IPS-18c (cell line): ENCODE measurements at regions not wholly inside any gene's neighbourhood (a gene's known extent, or its start where the extent isn't known, plus 50 kb on each side); places are given as distances from the start of the nearest gene placed in this dataset.

Experiments
- H3K4me3 ChIP-seq: 2 replicates; pipeline ENCODE4 v1.7.0; 2013; ENCODE audit warnings: low read depth, mild to moderate bottlenecking, low read length, moderate library complexity; ENCODE audit not compliant: insufficient read depth
- H3K9me3 ChIP-seq: one replicate; pipeline ENCODE4 v1.6.1; 2013; ENCODE audit warnings: mild to moderate bottlenecking, low read length, moderate library complexity; ENCODE audit not compliant: control insufficient read depth, insufficient read depth

- Histone ChIP-seq H3K9me3 (peaks cover 2% of the 10 kb centered on the region), H3K4me3 (no peak overlapping the region)
Observed at GRCh38 chr5:124456249-124456648, 290.2 kb downstream of the ZNF608 start.

- peaks cover 2% of the 10 kb centered on the region for H3K9me3 ChIP-seq
- H3K4me3 ChIP-seq, result no peak overlapping the region
Observed at GRCh38 chr5:124454081-124454480, 292.4 kb downstream of the ZNF608 start.

GRCh38 chr5:124453221-124454051 lies 293.0 kb downstream of the ZNF608 start:
- Histone ChIP-seq H3K4me3 (no peak overlapping the region), H3K9me3 (no peaks in the 10 kb centered on the region)

DNA sequence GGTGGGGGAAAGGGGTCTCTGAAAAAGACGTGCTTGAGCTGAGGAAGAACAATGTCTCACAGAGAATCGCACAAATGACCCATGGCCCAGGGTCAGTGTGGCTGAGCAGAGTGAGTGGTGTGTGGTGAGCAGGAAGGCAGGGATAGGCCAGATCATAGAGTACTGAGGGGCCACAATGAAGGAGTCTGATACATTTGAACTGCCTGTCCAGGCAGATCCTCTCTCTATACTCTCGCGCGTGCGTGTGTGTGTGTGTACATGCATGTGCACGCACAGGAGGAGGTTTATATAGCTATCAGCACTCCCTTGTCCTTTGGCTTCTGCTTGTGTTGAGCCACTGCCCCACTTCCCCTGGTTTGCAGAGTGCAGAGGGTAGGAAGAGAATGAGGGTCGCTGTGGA lies 294.0 kb downstream of the ZNF608 start:
- no peak overlapping the region for H3K4me3 ChIP-seq

GRCh38 chr5:124451721-124452383 lies 294.6 kb downstream of the ZNF608 start:
- H3K4me3 ChIP-seq, result no peak overlapping the region
- no peaks in the 10 kb centered on the region for H3K9me3 ChIP-seq

More for the DNA sequence above, 294.0 kb downstream of the ZNF608 start:
- H3K9me3 ChIP-seq, result no peaks in the 10 kb centered on the region

DNA sequence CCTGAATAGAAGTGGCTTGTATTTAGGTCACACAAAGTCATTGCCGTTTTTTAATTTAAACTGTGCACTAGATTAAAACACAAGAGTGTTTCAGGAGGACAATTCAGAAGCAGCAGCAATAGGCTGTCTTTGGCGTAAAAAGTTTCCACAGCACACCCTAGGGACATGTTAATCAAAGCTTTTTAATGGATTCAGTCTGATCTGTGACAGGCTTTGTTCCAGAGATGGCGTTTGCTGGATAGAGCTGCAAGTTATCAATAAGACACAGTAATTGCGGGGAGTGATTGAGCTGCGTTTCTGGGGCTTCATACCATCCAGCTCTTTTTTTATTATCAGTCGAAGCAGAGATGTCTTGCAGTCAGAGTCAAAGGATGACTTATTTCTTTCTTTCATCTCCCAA lies 300.3 kb downstream of the ZNF608 start:
- H3K9me3 ChIP-seq, result no peaks in the 10 kb centered on the region
- H3K4me3 ChIP-seq, result no peak overlapping the region

- Histone ChIP-seq H3K4me3 (no peak overlapping the region), H3K9me3 (no peaks in the 10 kb centered on the region)
Observed at GRCh38 chr5:124445070-124445619, 301.3 kb downstream of the ZNF608 start.

- H3K9me3 ChIP-seq, result no peaks in the 10 kb centered on the region
- no peak overlapping the region for H3K4me3 ChIP-seq
Observed at GRCh38 chr5:124444147-124444775, 302.2 kb downstream of the ZNF608 start.

- Histone ChIP-seq H3K4me3 (no peak overlapping the region), H3K9me3 (no peaks in the 10 kb centered on the region)
Observed at GRCh38 chr5:124440471-124440870, 306.0 kb downstream of the ZNF608 start.

DNA sequence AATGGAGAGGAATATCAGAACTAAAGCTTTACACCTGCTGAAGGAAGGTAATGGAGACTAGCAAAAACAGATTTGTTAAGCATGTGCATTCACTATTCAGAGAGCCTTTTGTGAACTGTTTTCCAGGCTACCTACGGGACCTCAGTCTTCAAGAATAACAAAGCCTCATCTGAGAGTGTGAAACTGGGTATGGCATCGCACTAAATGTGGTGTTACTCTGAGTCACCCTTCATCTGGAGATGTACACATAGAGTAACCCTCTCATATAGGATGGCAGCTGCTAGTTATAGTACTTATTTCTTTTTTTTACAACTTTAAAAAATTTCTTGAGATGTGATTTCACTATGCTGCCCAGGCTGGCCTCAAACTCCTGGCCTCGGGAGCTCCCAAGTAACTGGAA lies 306.8 kb downstream of the ZNF608 start:
- Histone ChIP-seq H3K9me3 (no peaks in the 10 kb centered on the region), H3K4me3 (no peak overlapping the region)

GRCh38 chr5:124438903-124439281 lies 307.5 kb downstream of the ZNF608 start:
- Histone ChIP-seq H3K9me3 (no peaks in the 10 kb centered on the region), H3K4me3 (no peak overlapping the region)

DNA sequence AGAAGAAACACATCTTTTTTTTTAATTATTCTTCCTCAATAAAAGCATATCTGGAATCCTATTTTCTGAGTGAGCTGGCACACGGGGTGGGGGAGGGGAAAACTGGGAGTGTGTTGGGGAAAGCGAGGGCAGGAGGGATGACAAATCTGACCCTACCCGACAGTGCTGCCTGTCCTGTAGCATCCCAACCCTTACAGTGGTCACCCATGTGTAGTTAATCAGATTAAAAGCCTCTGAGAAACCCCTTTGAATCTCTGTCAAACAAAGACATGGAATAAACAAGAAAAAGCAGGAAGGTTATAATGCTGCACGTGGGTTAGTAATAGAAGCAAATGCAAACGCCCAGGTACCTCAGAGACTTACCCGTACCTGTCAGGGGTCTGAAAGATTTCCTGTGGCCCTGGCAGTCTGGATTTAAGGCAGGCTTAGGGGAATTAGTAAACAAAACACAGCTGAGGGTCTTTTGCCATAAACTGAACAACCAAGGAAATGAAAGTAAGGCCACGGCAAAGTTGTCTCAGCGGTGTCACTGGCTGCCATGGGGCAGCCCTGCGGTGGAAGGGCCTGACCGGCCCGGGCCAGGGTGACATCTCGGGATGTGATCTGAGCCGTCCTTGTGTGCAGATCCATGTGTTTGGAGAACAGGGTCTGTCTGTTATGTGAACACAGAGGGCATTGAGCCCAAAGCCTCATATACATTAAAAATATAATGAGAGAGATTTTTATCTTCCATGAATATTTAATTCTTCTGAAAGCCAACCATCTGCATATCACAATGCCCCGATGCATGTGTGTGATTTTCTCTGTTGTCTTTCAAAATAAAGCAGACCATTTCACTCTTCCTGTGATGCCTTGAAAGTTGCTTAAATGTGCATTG lies 308.2 kb downstream of the ZNF608 start:
- Histone ChIP-seq H3K4me3 (no peak overlapping the region), H3K9me3 (no peaks in the 10 kb centered on the region)

DNA sequence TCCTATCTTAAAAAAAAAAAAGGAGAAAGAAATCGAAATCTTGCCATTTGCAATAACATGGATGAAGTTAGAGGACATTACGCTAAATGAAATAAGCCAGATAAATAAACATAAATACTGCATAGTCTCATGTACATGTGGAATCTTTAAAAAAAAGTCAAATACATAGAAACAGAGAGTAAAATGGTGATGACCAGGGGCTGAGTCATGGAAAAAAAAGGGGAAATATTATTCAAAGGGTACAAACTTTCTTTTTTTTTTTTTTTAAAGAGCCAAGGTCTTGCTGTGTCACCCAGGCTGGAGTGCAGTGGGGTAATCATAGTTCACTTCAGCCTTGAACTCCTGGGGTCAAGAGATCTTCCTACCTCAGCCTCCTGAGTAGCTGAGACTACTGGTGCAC lies 310.1 kb downstream of the ZNF608 start:
- Histone ChIP-seq H3K9me3 (no peaks in the 10 kb centered on the region), H3K4me3 (no peak overlapping the region)

DNA sequence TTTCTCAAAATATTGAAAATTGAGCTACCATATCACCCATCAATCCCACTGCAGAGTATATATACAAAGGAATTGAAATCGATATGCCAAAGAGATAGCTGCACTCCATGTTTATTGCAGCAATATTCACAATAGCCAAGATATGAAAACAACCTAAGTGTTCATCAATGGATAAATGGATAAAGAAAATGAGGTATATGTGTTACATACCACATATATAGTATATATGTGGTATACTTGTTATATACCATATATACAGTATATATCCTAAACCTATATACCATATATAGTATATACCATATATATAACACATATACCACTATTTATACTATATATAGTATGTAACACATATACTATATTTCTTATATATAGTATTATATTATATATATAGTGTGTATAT lies 313.3 kb downstream of the ZNF608 start:
- H3K4me3 ChIP-seq, result no peak overlapping the region
- no peaks in the 10 kb centered on the region for H3K9me3 ChIP-seq

DNA sequence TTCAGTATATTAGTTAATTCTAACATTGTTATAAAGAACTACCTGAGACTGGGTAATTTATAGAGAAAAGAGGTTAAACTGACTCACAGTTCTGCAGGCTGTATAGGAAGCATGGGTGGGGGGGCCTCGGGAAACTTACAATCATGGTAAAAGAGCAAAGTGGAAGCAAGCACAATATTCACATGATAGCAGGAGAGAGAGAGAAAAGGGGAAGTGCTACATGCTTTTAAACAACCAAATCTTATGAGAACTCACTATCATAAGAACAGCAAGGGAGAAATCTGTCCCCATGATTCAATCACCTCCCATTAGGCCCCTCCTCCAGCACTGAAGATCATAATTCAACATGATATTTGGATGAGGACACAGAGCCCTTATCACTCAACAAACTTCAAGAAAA lies 324.9 kb downstream of the ZNF608 start:
- Histone ChIP-seq H3K9me3 (peaks cover 7% of the 10 kb centered on the region), H3K4me3 (no peak overlapping the region)

- H3K9me3 ChIP-seq, result peaks cover 7% of the 10 kb centered on the region
- H3K4me3 ChIP-seq, result no peak overlapping the region
Observed at GRCh38 chr5:124420952-124421351, 325.5 kb downstream of the ZNF608 start.

DNA sequence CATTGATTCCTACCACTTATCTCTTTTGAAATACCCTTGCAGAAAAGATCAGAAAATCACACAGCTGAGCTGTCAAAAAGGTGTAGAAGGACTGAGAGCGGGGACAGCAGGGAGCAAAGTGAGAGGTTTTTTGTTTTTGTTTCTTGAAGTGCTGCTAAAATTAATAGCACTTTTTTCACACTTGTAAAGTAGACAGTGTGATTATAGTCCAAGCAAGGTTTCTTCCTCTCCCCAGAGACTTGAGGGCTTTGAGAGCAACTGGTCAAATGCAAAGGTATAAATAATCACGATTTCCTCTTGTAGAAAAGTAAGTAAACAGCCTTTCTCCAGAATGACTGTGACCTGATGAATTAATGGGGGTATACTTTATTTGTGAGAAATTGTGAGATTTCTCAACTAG lies 326.9 kb downstream of the ZNF608 start:
- peaks cover 7% of the 10 kb centered on the region for H3K9me3 ChIP-seq
- H3K4me3 ChIP-seq, result no peak overlapping the region
